Activated CD4-positive, alpha-beta T cell treated with anti-CD3 and anti-CD28 coated beads, Interleukin-2, amount 50 U/mL, for 4 hours (primary cell): ENCODE measurements at regions not wholly inside any gene's neighbourhood (a gene's known extent, or its start where the extent isn't known, plus 50 kb on each side); places are given as distances from the start of the nearest gene placed in this dataset.
"Not testable (repeated sequence)": the region's sequence is repeated elsewhere in the genome, so short reads cannot be mapped to it uniquely, and the experiment has no call there.

Experiments used
- DNase-seq, 2 experiments: peaks; one replicate each; pipeline ENCODE4 v3.0.0-alpha.2; 2020

DNA sequence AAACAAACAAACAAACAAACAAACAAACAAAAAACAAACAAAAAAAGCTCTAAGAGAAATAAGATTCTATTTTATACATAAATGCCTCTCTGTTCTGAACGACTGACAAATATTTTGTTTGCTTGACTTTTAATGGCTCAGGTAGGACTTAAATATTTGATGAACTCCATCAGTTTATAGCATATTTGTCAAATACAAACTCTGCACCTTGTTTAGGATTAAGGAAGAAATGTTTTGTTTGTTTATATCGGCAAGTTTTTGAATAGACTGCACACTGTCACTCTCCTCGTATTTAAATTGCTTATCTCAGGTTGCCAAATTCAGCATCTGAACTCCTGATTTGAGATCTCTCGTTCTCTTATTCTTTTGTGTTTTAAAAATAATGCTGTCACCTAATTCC lies 1499.7 kb upstream of the SLC10A2 start:
- DNase-seq: no peak

DNA sequence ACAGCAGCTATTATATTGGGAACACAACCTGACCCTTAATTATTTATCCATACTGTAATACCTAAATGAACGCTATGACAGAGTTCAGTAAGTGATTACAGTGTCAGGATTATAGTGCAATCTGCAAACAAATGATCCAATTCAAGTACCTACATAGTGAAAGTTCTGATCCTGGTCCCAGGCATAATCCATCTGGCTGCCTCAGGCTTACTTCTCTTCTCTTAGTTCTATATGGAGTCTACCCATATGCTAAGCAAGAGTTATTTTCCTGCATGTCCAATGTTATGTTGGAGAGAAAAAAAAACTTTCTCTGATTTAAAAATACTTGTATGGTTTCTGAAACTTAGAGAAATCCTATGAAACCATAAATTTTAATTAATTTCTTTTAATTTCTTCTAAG lies 1487.7 kb upstream of the SLC10A2 start:
- no peak for DNase-seq

DNA sequence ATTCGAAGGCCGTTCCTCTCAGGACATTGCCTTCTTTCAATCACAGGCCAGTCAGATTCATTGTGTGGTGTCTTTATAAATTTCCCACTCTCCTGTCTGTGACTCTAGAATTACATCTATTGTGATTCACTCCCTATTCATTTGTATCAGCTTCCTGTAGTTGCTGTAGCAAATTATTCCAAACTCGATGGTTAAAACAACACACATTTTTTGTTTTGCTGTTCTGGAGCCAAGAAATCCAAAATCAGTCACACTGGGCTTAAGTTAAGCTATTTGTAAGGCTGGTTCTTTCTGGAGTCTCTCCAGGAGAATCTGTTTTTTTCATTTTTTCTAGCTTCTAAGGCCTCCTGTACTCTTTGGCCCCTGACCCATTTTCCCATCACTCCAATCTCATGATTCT lies 1487.0 kb upstream of the SLC10A2 start:
- no peak for DNase-seq

DNA sequence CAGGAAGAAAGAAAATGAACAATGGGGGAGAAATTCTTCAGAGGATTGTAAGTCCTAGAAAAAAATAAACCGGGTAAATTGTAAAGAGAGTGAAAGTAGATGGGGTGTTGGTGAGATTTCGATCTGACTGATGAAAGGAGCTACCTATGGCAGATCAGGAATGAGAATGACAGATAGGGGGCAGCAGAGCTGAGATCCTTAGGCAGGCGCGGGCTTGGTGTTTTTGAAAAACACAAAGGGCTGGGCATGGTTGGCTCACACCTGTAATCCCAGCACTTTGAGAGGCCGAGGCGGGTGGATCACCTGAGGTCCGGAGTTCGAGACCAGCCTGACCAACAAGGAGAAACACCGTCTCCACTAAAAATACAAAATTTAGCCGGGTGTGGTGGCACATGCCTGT lies 1468.6 kb upstream of the SLC10A2 start:
- DNase-seq: no peak

DNA sequence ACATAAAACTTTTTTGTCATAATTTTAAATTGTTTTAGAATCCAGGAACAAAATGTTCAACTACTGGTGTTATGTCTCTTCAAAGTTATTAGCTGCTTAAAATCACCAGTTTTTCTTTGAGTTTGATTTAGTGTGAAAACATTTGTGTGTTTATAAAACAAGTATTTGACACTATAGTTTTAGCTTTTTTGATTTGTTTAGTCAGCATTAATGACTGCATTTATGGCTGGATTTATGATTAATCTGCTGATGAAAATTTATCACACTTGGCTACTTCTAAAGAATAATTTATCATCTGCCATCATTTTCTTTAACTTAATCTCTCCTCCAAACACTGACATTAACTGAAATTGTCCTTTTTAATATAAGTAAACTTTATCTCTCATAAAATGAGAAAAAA lies 1465.9 kb upstream of the SLC10A2 start:
- no peak for DNase-seq

DNA sequence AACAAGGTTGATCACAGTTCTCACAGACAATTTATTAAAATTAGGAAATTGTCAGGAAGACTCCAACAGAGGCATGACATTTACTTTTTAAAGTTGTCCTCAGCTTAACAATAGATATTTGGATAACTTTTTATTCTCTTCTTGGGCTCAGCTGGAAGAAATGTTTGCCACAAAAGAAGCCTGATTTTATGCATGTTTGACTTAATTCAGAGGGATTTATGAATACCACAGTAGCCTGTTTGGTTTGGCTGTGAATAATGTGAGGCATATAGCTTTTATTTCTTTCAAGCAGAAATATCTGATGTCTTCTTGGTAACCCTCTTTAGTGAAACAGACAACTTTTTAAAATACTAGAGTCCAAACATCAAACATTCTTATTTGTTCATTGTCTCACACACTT lies 1464.5 kb upstream of the SLC10A2 start:
- DNase-seq: no peak

DNA sequence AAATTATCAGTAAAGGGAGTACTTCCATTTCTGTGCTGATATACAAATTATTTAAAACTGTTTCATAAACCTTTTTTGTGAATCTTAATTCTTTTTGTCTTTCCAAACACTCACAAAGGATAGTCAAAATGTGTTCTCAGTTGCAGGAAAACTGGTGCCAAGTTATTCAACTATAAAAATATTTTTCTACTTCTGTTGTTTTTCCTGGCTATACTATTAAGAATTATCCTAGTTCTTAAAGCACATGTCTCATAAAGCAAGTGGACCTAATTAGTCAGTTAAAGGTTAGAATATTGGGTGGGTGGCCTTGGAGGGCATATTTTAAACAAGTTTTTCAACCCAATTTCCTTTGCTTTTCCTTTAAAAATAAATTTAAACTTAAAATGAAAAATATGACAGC lies 1460.3 kb upstream of the SLC10A2 start:
- no peak for DNase-seq

DNA sequence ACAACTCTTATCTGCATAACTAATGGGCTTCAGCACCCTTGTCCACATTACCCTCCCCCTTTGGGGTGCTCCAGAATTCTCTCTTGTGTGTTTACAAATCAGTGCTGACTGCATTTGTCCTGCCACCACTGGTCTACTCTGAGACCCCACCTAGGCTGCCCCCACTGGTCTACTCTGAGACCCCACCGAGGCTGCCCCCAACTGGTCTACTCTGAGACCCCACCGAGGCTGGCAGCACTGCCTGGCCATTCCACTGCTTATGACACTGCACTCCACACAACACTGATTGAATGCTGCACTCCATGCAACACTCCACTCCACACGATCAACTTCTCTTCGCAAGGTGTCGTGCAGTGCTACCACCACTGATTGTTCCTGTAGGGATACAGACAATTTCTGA lies 1459.2 kb upstream of the SLC10A2 start:
- DNase-seq: no peak

DNA sequence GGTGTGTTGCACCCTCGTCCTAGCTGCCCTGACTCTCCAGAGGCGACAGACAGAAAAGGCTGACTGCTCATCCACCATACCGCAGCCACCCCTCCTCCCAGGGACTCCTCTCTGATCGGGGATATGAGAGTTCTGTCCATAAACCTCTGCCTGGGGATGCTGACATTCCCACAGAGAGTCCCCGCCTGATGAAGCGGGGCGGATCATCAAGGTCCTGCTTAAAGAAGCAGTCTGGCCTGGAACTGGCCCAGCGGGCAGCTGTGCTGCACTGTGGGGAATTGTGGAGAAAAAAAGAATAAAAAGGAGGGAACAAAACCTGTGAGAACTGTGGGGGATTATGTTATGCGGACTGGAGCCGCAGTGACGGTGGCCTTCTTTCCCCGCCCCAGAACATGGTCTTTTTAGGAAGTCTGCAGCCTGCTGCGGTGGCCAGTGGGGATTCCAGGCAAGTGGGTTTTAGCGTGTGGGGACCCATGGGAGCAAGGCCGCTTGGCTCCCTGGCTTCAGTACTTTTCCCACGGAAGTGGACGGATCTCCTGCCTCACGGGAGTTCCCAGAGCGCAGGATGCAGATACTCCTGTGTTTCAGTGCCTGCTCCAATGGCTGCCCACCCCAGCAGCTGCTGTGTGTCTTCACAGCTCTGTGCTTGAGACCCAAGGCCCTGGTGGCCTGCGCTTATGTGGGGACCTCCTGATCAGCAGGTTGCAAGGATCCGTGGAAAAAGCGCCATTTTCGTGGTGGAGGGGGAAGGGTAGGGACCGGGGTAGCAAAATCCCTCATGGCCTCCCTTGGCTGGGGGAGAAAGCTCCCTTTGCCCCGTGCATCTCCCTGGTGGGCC lies 1456.2 kb upstream of the SLC10A2 start:
- DNase-seq: no peak

DNA sequence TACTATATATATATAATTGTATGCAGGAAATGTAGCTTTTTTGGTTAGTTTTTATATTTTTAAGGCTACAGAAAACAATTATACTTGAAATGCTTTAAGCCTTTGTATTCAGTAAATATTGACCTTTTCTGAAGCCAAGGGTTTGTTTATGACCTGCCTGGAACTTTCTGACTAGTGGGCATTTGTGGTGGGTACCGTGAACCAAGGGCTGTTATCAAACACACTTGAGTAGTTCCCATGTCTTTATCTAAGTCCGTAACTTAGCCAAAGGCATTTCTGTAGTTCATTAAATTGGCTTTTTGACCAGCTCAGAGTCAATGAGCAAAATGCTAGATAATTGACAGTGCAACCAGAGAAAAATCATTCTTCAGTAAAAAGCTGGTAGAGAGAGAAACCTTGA lies 1444.2 kb upstream of the SLC10A2 start:
- no peak for DNase-seq

DNA sequence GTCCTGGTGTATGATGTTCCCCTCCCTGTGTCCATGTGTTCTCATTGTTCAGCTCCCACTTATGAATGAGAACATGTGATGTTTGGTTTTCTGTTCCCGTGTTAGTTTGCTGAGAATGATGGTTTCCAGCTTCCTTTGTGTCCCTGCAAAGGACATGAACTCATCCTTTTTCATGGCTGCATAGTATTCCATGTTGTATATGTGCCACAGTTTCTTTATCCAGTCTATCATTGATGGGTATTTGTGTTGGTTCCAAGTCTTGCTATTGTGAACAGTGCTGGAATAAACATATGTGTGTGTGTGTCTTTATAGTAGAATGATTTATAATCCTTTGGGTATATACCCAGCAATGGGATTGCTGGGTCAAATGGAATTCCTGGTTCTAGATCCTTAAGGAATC lies 1427.3 kb upstream of the SLC10A2 start:
- not testable (repeated sequence) for DNase-seq

DNA sequence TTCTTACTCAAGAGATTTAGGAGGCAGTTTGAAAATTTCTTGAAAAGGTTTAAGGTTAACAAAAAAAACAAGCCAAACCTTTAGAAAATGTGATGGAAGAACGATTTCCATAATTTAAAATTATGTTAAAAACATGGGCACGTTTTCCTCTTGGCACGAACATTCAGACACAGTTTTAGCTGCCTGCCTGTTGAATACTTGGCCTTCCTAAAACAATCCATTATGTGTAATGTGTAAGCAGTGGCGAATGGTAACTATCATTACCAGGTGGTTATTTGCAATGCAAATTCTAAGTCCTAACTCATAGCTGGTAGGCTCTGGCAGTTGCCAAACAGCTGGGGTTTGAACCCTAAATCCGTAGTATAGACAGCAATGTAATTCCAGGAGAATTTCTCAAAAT lies 1425.7 kb upstream of the SLC10A2 start:
- DNase-seq: no peak

DNA sequence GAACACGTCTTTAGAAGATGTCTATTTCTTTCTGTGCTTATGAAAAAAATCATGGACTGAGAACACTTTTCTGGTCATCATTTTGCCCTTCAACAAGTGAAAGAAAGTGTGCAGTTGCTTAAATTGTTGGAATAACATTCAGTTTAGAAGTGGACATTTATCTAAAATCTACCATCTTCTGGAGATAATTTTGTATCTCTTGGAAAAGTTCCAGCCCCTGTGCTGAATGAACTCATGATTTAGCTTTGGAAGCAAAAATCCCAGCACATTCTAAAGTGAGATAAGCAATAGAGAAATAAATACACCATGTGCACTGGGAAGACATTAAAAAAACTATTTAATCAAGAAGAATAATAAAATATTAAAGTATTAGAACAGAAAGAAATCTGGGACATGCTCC lies 1420.8 kb upstream of the SLC10A2 start:
- no peak for DNase-seq

DNA sequence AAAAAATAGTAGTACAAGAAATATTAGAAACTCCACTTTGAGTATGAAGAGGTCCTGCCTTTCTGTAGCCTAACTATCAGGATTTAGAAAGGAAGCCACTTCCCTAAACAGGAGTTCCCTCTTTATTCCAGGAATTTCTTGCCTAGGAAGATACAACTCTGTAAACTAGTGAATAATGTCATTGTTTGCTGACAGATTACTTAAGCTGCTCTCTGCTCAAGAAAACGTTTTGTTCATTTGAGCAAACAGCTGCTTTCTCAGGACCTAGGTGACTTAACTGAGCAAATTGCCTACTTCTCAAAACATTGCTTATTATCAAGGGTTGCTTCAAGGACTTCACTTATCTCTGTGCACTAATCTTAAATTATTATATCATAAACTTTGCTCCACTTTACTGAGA lies 1419.4 kb upstream of the SLC10A2 start:
- no peak for DNase-seq

DNA sequence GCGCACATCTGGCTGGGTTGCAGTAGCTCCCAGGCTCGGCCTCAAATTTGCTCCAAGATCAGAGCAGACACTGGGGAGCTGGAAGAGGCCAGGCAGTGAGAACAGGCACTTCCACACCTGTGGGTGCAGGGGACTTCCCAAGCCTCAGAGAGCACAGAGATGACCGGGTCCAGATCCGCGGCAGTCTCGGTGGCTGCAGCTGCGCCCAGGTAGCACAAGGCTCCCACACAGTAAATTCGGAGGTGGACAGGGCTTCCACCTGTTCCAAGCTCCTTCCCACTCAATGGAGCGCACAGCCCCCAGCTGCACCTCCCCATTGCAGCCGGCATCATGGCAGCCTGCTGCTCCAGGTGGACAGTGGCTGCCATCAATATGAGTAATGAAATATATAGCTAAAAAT lies 1417.4 kb upstream of the SLC10A2 start:
- DNase-seq: no peak

DNA sequence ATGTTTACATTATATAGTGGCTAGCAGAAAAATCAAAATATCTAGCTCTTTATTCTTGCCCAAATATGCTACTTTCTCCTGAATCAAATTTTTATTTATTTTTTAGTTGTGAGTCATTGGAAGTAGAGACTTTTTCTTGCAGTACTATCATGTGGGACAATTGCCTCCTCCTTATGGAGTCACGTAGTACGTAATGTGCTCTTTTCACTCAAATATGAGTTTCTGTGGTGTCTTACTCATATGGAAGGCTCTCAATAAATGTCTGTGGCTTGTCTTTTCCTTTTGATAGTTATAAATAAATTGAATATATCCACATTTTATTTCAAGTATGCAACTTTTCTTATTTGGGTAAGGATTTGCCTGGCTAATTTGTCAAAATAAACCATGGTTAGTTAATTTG lies 1411.0 kb upstream of the SLC10A2 start:
- no peak for DNase-seq

DNA sequence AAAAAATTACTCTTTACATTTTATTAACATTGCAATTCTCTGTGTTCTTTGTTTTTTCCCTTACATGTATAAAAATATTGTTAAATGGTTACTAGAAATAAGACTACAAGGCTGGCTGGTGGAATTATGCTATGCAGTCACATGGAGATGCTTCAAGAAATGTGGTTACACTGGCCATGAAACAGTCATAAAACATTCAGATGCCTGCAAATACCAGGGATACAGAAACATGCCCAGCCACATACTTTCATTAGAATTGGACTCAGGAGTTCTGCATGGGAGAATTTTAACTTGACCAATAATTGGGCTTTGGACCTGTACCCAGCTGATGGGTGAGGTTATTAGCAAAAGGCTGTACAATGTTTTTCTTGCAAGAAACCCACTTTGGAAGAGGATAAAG lies 1407.7 kb upstream of the SLC10A2 start:
- DNase-seq: no peak

DNA sequence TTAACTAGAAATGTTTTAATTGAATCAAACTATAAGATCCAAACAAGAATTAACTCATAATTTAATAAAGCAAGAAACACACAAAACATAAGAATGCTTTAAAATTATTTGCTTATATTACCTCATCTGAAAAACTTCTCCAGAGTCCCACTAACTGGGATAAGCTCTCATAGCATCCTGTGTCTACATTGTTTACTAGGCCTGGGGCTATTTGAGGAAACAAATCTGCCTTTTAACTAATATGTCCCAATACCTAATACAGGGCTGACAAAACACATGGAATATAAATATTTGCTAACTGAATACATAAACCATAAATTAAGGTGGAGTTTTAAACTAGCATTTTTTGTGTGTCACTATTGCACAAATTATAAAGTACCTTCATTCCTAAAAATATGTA lies 1399.8 kb upstream of the SLC10A2 start:
- no peak for DNase-seq

DNA sequence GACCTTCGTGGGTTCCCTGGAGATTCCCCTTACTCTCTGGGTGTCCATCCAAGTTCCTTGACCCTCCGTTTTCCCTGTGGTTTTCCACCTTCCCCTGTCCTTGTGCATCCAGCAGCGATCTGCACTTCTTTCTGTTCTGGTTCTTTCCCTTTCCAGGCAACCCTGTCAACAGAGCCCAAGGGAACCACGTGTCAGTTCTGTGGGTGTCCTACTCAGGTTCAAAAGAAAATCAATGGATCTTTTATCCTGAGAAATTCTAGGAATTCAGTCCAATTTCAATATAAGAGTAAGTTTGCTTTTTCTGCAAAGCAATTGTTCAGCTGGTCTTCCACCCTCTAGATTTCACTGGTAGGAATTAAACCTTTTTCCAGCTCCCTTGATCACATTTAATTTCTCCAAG lies 1394.8 kb upstream of the SLC10A2 start:
- DNase-seq: no peak

DNA sequence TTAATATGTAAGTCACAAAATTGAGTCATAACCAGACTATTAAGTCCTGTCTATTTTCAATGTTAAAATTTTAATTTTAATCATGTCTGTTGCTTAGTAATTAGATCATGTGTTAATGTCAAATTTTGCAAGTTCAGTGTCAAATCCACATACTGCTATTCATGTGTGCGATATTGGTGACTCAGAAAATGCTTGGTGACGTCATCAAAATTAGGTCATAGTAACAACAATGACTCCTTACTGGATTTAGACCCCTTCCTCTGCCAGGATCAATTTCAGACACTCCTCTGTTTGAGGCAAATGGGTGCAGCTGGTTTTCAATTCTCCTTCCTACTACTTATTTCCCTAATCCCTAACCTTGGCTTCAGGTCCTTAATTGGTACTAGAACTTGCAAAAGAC lies 1394.3 kb upstream of the SLC10A2 start:
- no peak for DNase-seq

DNA sequence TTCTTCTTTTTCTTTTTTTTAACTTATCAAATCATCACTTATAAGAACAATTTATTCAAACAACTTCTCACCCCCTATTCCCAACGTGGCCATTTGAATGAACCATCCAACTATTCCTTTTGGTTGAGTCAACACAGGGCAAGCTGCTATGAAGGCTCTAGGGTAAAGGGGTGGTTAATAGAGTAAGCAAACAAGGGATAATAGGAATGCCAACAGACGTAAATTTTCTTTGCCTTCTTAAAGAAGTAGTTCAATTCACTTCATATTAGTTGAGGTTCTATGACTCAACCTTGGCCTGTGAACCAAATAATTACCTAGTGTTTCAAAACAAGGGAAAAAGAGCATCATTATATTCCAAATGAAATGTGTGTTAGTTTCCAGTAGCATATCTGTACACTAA lies 1383.8 kb upstream of the SLC10A2 start:
- DNase-seq: no peak

DNA sequence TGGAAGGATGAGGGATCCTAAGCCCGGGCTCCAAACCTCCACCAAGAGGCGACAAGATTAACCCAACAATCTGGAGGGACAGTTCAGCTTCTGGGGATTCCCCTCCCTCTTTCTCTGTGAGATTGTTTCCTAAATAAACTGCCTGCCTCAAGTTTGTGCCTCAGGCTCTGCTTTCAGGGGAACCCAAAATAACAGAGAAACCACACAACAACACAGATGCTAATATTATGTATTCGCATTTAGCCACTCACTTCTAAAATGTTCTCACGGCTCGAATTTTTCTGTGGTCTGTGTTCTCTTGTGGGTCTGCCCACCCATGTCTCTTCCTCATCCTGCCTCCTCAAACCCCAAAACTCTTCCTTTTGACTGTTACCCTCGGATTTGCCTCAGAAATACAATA lies 1381.1 kb upstream of the SLC10A2 start:
- DNase-seq: no peak

DNA sequence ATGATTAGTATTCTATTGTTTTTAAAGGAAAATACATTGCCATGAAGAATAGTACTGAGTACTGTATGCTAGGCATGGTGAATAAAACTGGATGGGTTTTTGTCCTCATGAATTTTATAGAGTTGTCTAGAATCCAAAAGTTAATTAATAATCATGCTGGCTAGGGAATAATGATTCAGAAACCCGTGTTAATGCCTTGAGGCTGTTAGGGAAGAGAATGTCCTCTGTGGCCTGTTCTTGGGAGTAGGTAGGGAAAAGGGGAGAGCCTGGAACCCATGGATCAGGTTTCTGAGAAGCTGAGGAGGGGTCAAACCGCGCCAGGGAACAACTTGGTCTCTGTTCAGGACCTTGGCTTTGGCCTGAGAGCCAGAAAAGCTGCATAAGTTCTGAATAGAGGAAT lies 1376.3 kb upstream of the SLC10A2 start:
- DNase-seq: no peak

DNA sequence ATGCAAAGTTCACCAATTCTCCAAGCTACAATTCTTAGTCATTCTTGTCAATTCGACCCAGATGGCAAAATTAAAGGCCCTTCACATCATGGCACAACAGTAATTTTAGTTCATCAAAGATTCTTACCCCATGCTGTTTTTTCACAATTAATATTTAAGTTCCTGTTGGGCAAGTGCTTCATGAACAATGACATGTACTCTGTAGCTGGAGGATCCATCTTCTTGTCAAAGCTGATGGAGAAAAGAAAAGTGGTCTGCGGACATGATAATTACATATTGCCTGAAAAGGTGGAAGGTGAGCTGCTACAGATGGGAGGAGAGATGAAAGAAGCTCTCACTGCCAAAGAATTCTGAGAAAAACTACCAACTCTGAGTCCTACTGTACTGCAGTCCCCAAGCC lies 1370.3 kb upstream of the SLC10A2 start:
- DNase-seq: no peak

DNA sequence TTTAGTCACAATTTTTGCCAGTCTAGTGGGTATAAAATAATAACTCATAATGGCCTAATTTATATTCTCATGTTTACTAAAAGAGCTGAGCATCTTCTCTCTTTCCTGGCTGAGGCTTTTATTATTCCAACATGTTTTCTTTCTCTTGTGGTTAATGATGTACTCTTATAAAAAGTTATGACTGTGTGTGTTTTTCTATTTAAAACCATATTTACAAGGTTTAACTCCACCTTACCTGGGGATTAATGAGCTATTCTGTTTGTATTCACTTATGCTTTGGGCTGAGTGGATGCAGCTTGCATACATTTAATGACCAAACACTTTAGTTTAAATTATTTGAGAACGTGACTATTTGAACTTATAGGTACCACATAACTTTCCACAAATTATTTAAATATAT lies 1365.7 kb upstream of the SLC10A2 start:
- no peak for DNase-seq

DNA sequence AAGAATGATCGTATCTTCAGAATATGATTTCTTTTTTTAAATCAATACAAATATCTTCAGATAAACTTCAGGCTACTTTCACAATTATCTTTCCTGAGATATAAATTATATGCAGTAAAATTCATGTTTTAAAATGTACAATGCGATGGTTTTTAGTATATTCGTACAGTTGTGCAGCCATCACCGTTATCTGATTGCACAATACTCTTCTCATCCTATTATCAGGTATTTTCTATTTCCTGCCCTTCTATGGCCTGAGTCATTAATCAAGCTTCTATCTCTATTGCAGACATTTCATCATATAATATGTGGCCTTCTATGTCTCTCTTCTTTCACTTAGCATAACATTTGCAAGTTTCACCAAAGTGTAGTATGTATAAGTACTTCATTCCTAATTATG lies 1360.2 kb upstream of the SLC10A2 start:
- no peak for DNase-seq
